Sigmoid colon (tissue), 4 donors: ENCODE measurements at regions not wholly inside any gene's neighbourhood (a gene's known extent, or its start where the extent isn't known, plus 50 kb on each side); places are given as distances from the start of the nearest gene placed in this dataset.

ENCODE experiments used
- CTCF ChIP-seq, 4 experiments: fragments of 450-650 bp in 3 of 4; fragments of 200-600 bp in 1 of 4; IDR thresholded peaks; one replicate each; pipeline ENCODE4 v1.5.1; 2016 to 2019; ENCODE audit warnings: antibody characterized with exemption in 4 of 4, mild to moderate bottlenecking in 3 of 4, moderate library complexity in 2 of 4
- POLR2A ChIP-seq, 2 donors: fragments of 450-650 bp; IDR thresholded peaks; one replicate each; pipeline ENCODE4 v1.6.1; 2016; ENCODE audit warnings: antibody characterized with exemption in 2 of 2, mild to moderate bottlenecking in 2 of 2, moderate library complexity in 2 of 2
- POLR2AphosphoS5 ChIP-seq, 4 donors: sonication (generic); formaldehyde crosslinking; IDR thresholded peaks; one replicate each; pipeline ENCODE4 v1.6.1; 2017; ENCODE audit warnings: antibody characterized with exemption in 4 of 4

GRCh38 chr13:30045916-30046704 lies 195.7 kb upstream of the UBL3 start:
- TF ChIP-seq POLR2AphosphoS5 (IDR thresholded peaks at IDR 0.05) (no peak), CTCF (IDR thresholded peaks at IDR 0.05) (no peak), POLR2A (IDR thresholded peaks at IDR 0.05) (no peak)
